Sigmoid colon (tissue), 6 donors: ENCODE measurements at regions not wholly inside any gene's neighbourhood (a gene's known extent, or its start where the extent isn't known, plus 50 kb on each side); places are given as distances from the start of the nearest gene placed in this dataset.

Source experiments
- DNase-seq: peaks from one replicate; pipeline ENCODE4 v3.0.0-alpha.2; 2019
- H3K27ac ChIP-seq, 4 donors: fragments of 200-600 bp; sonication (generic); one replicate each; pipeline ENCODE4 v1.5.1; 2016 to 2019; ENCODE audit warnings: mild to moderate bottlenecking in 1 of 4
- H3K27me3 ChIP-seq, 3 donors: fragments of 200-600 bp; sonication (generic); one replicate each; pipeline ENCODE4 v1.5.1; 2019; ENCODE audit warnings: mild to moderate bottlenecking in 1 of 3
- H3K36me3 ChIP-seq, 4 donors: fragments of 200-600 bp; sonication (generic); one replicate each; pipeline ENCODE4 v1.5.1; 2016 to 2019
- H3K4me1 ChIP-seq, 4 donors: fragments of 200-600 bp; sonication (generic); one replicate each; pipeline ENCODE4 v1.5.1; 2017 to 2019
- H3K4me3 ChIP-seq, 4 donors: fragments of 200-600 bp; sonication (generic); one replicate each; pipeline ENCODE4 v1.5.1; 2017 to 2019; ENCODE audit warnings: mild to moderate bottlenecking in 2 of 4, moderate library complexity in 1 of 4
- H3K9me3 ChIP-seq, 4 donors: fragments of 200-600 bp in 3 of 4; sonication (generic) in 3 of 4; one replicate each; pipeline versions ENCODE4 v1.5.1 to v1.6.1; 2013 to 2019
- EP300 ChIP-seq, 4 donors: sonication (generic); formaldehyde crosslinking; IDR thresholded peaks; one replicate each; pipeline ENCODE4 v1.6.1; 2017; ENCODE audit warnings: antibody characterized with exemption in 4 of 4
- POLR2A ChIP-seq, 2 donors: fragments of 450-650 bp; IDR thresholded peaks; one replicate each; pipeline ENCODE4 v1.6.1; 2016; ENCODE audit warnings: antibody characterized with exemption in 2 of 2, mild to moderate bottlenecking in 2 of 2, moderate library complexity in 2 of 2
- POLR2AphosphoS5 ChIP-seq, 4 donors: sonication (generic); formaldehyde crosslinking; IDR thresholded peaks; one replicate each; pipeline ENCODE4 v1.6.1; 2017; ENCODE audit warnings: antibody characterized with exemption in 4 of 4
- WGBS, 2 donors: extraction: QIAGEN DNeasy Blood & Tissue Kit; methylation state at CpG; one replicate each; pipeline ENCODE4 v1.1.7; 2013; 5-methylcytosine and 5-hydroxymethylcytosine counted together
- intact Hi-C: fragments of 100-400 bp; cut with DNase I; formaldehyde crosslinking; loops from one replicate; pipeline ENCODE4 v1.15.1; 2023
- TF ChIP-seq, protein P1 (sequence below), 4 experiments: fragments of 450-650 bp in 3 of 4; fragments of 200-600 bp in 1 of 4; IDR thresholded peaks; one replicate each; pipeline ENCODE4 v1.5.1; 2016 to 2019; ENCODE audit warnings: antibody characterized with exemption in 4 of 4, mild to moderate bottlenecking in 3 of 4, moderate library complexity in 2 of 4
- donor health status: healthy with polysubstance abuse.
- donor health status: healthy.

- Histone ChIP-seq H3K27me3 (peaks cover 0 to 30% (median 0%) of the 10 kb centered on the region in 3 donors), H3K4me1 (no peaks in the 10 kb centered on the region), H3K36me3 (no peaks in the 10 kb centered on the region), H3K27ac (no peak overlapping the region), H3K4me3 (no peak overlapping the region), H3K9me3 (peaks cover 0 to 4% (median 0%) of the 10 kb centered on the region in 4 donors)
- no peak for DNase-seq
- TF ChIP-seq EP300 (IDR thresholded peaks at IDR 0.05) (no peak), POLR2A (IDR thresholded peaks at IDR 0.05) (no peak), POLR2AphosphoS5 (IDR thresholded peaks at IDR 0.05) (no peak)
- TF ChIP-seq, protein P1, sequence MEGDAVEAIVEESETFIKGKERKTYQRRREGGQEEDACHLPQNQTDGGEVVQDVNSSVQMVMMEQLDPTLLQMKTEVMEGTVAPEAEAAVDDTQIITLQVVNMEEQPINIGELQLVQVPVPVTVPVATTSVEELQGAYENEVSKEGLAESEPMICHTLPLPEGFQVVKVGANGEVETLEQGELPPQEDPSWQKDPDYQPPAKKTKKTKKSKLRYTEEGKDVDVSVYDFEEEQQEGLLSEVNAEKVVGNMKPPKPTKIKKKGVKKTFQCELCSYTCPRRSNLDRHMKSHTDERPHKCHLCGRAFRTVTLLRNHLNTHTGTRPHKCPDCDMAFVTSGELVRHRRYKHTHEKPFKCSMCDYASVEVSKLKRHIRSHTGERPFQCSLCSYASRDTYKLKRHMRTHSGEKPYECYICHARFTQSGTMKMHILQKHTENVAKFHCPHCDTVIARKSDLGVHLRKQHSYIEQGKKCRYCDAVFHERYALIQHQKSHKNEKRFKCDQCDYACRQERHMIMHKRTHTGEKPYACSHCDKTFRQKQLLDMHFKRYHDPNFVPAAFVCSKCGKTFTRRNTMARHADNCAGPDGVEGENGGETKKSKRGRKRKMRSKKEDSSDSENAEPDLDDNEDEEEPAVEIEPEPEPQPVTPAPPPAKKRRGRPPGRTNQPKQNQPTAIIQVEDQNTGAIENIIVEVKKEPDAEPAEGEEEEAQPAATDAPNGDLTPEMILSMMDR (IDR thresholded peaks at IDR 0.05): no peak
- intact Hi-C loops: no loop called here
- WGBS, 2 donors: 44 to 55% methylated on average over 2 of the region's 2 CpGs
Measured at GRCh38 chr7:128145191-128145590, 95.9 kb upstream of the LEP start.

DNA sequence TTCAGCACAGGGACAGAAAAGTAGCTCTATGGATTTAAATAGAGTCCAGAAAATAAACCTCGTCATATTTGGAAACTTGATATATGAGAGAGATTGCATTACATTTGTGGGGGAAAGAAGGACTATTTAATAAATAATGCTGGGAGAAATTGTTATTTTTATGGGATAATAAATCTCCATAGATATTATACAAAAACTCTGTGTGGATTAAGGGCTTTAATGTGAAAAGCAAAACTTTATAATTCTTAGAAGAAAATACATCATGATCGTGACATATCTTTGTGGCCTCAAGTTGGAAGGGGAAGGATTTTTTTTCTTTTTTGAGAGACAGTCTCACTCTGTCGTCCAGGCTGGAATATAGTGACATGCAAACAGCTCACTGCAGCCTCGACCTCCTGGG is 95.0 kb upstream of the LEP start:
- Histone ChIP-seq H3K4me1 (no peaks in the 10 kb centered on the region), H3K4me3 (no peak overlapping the region), H3K27ac (no peak overlapping the region), H3K27me3 (peaks cover 0 to 27% (median 3%) of the 10 kb centered on the region in 3 donors), H3K9me3 (peaks cover 0 to 4% (median 0%) of the 10 kb centered on the region in 4 donors), H3K36me3 (no peaks in the 10 kb centered on the region)
- TF ChIP-seq, protein P1 (IDR thresholded peaks at IDR 0.05): no peak
- TF ChIP-seq POLR2AphosphoS5 (IDR thresholded peaks at IDR 0.05): no peak
- no peak for TF ChIP-seq POLR2A (IDR thresholded peaks at IDR 0.05)
- TF ChIP-seq EP300 (IDR thresholded peaks at IDR 0.05): no peak
- no peak for DNase-seq
- intact Hi-C loops: no loop called here
- 65 to 71% methylated on average over 4 of the region's 4 CpGs for WGBS, 2 donors

DNA sequence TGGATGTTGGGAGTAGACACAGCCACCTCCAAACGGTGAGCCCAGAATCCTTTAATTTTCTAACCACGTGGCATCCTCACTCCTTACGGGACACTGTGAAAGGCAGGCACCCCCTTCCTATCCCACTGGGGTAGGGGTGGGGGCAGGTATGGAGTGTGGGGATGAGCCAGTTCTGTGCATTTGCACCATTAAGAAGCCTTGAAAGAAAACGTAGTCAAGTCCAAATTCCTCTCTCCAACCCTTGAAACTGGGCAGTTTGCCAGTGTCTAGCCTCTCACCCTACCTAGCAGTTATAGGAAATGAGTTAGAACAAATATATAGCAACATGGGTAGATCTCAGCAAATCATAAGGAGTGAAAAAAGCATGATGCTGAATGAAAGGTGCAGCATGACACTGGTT is 92.4 kb upstream of the LEP start:
- no peak for DNase-seq
- no peaks in the 10 kb centered on the region for H3K9me3 ChIP-seq

DNA sequence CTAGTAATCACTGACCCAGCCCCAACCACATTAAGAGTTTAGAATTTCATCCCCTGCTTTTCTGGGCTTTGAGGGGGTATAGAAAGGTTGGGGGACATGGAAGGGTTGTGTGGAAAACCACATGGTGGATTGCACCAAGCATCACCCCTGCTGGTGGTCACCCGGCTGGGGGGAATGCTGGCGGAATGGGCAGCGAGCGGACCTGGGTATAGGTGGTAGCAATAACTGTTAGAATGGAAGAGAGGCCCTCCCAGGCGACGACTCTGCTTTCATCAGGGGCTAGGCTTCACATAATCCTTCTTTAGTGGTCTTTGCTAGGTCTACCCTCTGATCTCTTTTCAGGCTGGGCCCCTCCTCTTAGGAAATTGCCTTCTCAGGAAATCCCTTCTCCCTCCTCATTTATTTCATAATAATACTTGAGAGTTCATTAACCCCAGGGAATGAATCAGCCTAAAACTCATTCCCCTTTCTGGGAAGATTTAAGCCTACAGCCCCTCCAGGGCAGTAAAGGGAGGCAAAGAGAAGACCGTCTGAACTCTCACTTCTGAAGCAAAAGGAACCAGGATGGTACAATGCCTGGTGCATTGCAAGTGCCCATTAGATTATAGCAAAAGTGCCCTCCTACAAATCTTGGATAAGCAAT is 90.7 kb upstream of the LEP start:
- 85 to 89% methylated on average over 7 of the region's 7 CpGs for WGBS, 2 donors
- H3K36me3 ChIP-seq: no peaks in the 10 kb centered on the region
- no peak overlapping the region for H3K4me3 ChIP-seq
- no peak for DNase-seq
- H3K4me1 ChIP-seq: no peaks in the 10 kb centered on the region
- no peak for TF ChIP-seq POLR2A (IDR thresholded peaks at IDR 0.05)
- TF ChIP-seq, protein P1 (IDR thresholded peaks at IDR 0.05): no peak
- no peak for TF ChIP-seq EP300 (IDR thresholded peaks at IDR 0.05)
- no peak for TF ChIP-seq POLR2AphosphoS5 (IDR thresholded peaks at IDR 0.05)
- H3K27ac ChIP-seq: no peak overlapping the region
- intact Hi-C loops: no loop called here
- peaks cover 0 to 17% (median 4%) of the 10 kb centered on the region in 3 donors for H3K27me3 ChIP-seq
- no peaks in the 10 kb centered on the region for H3K9me3 ChIP-seq

More for the DNA sequence above, 92.4 kb upstream of the LEP start:
- WGBS, 2 donors: 24 to 55% methylated on average over 4 of the region's 4 CpGs
- TF ChIP-seq, protein P1 (IDR thresholded peaks at IDR 0.05): no peak
- TF ChIP-seq EP300 (IDR thresholded peaks at IDR 0.05): no peak
- no peak for TF ChIP-seq POLR2A (IDR thresholded peaks at IDR 0.05)
- no peak for TF ChIP-seq POLR2AphosphoS5 (IDR thresholded peaks at IDR 0.05)
- Histone ChIP-seq H3K27me3 (peaks cover 0 to 22% (median 4%) of the 10 kb centered on the region in 3 donors), H3K36me3 (no peaks in the 10 kb centered on the region), H3K4me1 (no peaks in the 10 kb centered on the region), H3K27ac (no peak overlapping the region), H3K4me3 (no peak overlapping the region)
- intact Hi-C loops: no loop called here

- DNase-seq: no peak
Measured at GRCh38 chr7:128151635-128152034, 89.4 kb upstream of the LEP start.

More at GRCh38 chr7:128151635-128152034, 89.4 kb upstream of the LEP start:
- H3K4me1 ChIP-seq: no peaks in the 10 kb centered on the region
- no peaks in the 10 kb centered on the region for H3K9me3 ChIP-seq
- 94 to 95% methylated on average over 9 of the region's 9 CpGs for WGBS, 2 donors
- TF ChIP-seq, protein P1 (IDR thresholded peaks at IDR 0.05): no peak
- TF ChIP-seq POLR2AphosphoS5 (IDR thresholded peaks at IDR 0.05) (no peak), EP300 (IDR thresholded peaks at IDR 0.05) (no peak), POLR2A (IDR thresholded peaks at IDR 0.05) (no peak)
- H3K27me3 ChIP-seq: peaks cover 0 to 17% (median 4%) of the 10 kb centered on the region in 3 donors
- H3K27ac ChIP-seq: no peak overlapping the region
- intact Hi-C loops: no loop called here
- H3K4me3 ChIP-seq: no peak overlapping the region
- H3K36me3 ChIP-seq: no peaks in the 10 kb centered on the region
